Gastrocnemius medialis (tissue), 4 donors: ENCODE measurements at regions not wholly inside any gene's neighbourhood (a gene's known extent, or its start where the extent isn't known, plus 50 kb on each side); places are given as distances from the start of the nearest gene placed in this dataset.

ENCODE experiments used
- POLR2A ChIP-seq, 2 donors: fragments of 450-650 bp; IDR thresholded peaks; one replicate each; pipeline ENCODE4 v1.6.1; 2017; ENCODE audit warnings: antibody characterized with exemption in 2 of 2, mild to moderate bottlenecking in 2 of 2, moderate library complexity in 2 of 2
- TF ChIP-seq, protein P1 (sequence below), 5 experiments: fragments of 450-650 bp in 3 of 5; fragments of 200-600 bp in 2 of 5; sonication (generic) in 2 of 5; IDR thresholded peaks in 4 of 5; conservative IDR thresholded peaks in 1 of 5; 1 replicate in 4 of 5; 2 replicates in 1 of 5; pipeline ENCODE4 v1.5.1; 2016 to 2019; ENCODE audit warnings: antibody characterized with exemption in 5 of 5, mild to moderate bottlenecking in 3 of 5, moderate library complexity in 3 of 5

DNA sequence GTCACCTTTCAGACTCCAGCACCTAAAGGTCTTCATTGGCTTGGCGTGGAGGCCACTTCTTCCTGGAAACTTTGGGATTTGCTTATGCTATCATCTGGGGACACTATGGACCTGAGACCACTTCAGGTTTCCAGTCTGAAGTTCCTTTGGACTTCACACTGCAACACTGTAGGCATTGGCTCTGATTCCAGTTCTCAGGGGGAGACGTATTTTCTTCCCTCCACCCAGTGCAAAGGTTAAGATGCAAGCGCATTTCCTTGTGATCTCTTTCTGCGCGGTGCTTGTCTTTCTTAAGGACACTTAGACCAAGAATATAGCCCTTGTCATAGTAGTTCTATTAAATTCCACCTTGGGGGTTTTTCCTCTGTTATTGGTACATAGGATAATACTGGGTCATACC lies 299.8 kb downstream of the TSHZ3 start:
- TF ChIP-seq, protein P1, sequence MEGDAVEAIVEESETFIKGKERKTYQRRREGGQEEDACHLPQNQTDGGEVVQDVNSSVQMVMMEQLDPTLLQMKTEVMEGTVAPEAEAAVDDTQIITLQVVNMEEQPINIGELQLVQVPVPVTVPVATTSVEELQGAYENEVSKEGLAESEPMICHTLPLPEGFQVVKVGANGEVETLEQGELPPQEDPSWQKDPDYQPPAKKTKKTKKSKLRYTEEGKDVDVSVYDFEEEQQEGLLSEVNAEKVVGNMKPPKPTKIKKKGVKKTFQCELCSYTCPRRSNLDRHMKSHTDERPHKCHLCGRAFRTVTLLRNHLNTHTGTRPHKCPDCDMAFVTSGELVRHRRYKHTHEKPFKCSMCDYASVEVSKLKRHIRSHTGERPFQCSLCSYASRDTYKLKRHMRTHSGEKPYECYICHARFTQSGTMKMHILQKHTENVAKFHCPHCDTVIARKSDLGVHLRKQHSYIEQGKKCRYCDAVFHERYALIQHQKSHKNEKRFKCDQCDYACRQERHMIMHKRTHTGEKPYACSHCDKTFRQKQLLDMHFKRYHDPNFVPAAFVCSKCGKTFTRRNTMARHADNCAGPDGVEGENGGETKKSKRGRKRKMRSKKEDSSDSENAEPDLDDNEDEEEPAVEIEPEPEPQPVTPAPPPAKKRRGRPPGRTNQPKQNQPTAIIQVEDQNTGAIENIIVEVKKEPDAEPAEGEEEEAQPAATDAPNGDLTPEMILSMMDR (IDR thresholded peaks at IDR 0.05 in 4 of 5, conservative IDR thresholded peaks at IDR 0.05 in 1 of 5) = no peak
- TF ChIP-seq POLR2A (IDR thresholded peaks at IDR 0.05) = no peak
